Right renal cortex interstitium (tissue), 3 donors: ENCODE measurements at regions not wholly inside any gene's neighbourhood (a gene's known extent, or its start where the extent isn't known, plus 50 kb on each side); places are given as distances from the start of the nearest gene placed in this dataset.
"Not testable (repeated sequence)": the region's sequence is repeated elsewhere in the genome, so short reads cannot be mapped to it uniquely, and the experiment has no call there.

Source experiments
- DNase-seq, 3 donors: peaks; one replicate each; pipeline ENCODE4 v3.0.0-alpha.2; 2013; ENCODE audit warnings: low read depth in 3 of 3, low spot score in 2 of 3

- no peak for DNase-seq
These were observed 72.3 kb upstream of the CD2AP start for GRCh38 chr6:47405273-47405672.

DNA sequence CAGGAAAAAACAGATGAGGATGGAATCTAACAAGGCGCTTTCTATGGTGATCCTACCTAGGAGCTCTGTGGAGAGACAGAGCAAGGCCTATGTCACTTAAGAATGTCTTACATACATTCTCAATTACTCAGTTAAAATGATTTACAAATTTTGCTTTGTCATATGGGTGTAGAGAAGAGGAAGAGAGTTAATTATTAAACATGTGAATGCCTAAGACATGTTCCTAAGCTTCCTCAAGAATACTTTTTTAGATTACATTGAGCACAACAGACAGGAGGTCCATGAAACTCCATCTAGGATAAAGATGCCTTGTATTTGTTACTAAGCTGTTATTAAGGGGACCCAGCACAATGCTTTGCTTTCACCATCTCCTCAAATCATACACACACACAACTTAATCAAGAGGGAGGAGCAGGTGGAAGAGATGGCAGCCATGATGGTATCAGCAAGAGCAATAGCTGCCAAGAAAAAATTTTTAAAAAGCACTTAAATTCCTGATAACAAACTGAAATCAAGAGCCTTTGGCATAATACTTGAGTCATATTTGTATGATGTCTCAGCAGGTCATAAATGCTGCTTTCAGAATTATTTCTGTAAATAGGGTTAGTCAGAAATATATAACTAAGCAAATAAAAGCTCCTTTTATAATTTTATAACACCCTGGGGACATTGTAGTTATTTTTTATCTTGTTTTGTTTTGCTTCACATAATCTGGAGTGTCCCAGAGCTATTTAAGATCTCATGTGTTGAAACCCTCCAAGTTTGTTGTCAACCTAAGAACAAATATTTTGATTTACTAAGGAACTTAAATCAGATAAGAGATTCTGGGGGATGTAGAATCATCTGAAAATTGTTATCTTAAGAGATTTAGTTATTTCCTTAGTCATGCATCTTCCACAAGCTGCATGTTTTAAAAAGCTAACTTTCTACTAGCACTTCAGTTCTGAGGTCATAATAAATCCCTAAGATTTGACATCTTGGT lies 70.0 kb upstream of the CD2AP start:
- peak in 1 of 3 donors; percentile 18 for DNase-seq

GRCh38 chr6:47413752-47414422 lies 63.7 kb upstream of the CD2AP start:
- peak in 2 of 3 donors; percentile 52 to 77 for DNase-seq

DNA sequence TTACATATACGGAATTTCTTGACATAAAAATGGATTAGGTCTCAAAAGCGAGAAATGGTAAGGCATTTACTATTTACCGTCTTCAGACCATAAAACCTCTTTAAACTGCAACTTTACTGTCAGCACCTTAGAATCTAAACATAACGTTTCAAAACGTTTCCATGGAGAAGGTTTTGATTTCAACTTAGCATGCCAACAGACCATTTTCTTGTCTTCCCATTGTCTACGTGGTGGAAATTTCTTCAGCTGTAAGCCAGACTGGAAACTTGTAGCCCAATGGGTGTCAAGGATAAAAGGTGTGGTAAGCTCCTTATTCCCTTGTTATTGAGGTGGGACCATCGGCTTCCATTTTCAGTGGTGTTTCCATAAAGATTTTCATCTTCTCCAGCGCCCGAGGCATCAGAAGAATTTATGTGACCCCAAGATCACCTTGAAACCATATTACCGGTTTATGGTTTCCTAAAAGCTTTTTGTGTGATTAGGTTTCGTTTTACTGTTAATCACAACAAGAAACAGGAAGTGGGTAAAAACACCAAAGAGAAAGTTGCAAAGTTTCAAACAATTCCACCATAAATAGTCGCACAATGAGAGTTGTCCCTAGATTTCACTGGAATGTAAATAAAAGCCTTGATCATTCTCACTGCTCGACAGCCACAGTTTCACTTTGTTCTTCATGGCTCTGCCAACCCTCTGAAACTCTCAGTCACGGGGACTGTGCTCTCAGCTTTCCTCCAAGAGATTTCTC lies 63.0 kb upstream of the CD2AP start:
- peak in 1 of 3 donors; percentile 39 for DNase-seq

GRCh38 chr6:47416396-47417345 lies 60.9 kb upstream of the CD2AP start:
- DNase-seq, result no peak

GRCh38 chr6:47419621-47420020 lies 58.0 kb upstream of the CD2AP start:
- DNase-seq, result no peak

GRCh38 chr6:47420394-47421371 lies 56.9 kb upstream of the CD2AP start:
- no peak for DNase-seq

DNA sequence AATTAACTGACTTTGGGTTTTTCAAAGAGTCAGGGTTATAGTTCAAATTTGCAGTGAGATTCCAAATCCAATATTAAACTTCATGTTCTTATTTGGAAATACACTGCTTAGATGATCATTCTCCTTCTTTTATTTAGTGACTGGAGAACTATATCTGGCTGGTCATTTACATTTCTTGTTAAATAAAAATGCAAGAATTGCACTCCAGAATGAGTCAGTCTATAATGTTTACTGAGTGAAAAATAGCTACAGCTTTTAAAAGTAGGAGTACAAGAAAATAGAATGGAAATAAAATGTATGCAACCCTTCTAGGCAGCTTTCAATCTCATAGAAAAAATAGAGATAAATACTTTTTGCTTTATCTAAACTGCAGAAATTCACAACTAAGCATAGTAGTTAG lies 54.5 kb upstream of the CD2AP start:
- no peak for DNase-seq

DNA sequence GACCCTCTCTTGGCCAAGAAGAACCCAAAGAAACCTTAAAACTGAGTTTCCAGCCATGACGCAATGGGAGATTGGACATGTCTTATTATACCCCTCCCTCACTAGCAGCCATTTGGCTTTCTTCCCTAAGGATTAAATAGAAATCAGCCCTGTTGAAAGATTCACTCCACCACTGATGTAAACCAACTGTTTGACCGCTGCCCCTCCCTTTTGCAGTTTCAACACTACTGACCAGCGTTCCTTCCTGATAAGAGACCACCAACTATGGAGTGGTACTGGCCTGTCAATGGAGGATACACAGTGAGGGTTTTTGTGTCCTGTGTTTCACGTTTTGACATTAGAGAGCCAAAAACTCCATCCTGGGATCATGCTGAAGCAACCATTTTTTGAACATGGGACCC lies 53.2 kb upstream of the CD2AP start:
- no peak for DNase-seq

DNA sequence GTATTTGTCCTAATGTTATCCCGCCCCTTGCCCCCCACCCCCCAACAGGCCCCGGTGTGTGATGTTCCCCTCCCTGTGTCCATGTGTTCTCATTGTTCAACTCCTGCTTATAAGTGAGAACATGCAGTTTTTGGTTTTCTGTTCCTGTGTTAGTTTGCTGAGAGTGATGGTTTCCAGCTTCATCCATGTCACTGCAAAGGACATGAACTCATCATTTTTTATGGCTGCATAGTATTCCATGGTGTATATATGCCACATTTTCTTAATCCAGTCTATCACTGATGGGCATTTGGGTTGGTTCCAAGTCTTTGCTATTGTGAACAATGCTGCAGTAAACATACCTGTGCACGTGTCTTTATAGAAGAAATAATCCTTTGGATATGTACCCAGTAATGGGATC lies 51.9 kb upstream of the CD2AP start:
- not testable (repeated sequence) for DNase-seq

DNA sequence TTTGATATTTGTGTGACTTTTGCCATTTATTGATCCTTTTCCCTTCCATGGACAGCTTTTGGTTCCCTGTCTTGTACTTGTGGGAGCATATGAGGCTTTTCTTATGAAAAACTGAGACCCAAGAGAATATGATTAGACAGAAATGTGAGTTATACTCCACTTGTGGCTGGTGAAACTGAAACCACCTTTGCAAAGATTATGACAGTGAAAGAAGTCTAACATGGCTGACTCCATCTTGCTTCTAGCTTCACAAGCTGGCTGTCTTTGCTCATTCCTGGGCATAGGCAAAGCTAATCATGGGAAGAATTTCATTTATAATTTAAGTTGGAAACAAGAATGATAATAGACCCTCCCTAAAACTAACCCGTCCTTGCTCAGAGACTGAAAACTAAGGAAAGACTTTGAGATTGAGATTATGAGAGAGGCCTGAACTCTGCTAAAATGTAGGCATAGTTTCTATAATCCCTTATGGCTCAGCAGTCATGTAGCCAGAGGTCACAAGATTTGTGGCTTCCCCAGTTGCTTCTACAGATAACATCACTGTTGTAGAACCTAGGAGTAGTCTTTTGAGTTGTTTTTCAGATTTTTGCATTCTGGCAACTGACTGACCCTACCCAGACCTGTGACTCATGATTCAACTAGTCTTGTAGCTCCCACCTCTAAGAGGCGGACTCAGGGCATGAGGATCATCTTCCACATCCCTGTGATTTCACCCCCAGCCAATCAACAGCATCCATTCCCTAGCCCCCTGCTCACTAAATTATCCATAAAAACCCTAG lies 50.9 kb upstream of the CD2AP start:
- no peak for DNase-seq

DNA sequence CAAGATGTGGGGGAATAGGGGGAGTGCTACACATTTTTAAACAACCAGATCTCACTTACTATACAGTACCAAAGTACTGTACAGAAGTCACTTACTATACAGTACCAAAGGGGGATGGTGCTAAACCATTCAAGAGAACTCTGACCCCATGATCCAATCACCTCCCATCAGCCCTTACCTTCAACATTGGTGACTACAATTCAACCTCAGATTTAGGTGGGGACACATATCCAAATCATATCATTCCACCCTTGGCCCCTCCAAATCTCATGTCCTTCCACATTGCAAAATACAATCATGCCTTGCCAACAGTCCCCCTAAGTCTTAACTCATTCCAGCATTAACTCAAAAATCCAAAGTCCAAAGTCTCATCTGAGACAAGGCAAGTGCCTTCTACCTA lies 49.9 kb upstream of the CD2AP start:
- no peak for DNase-seq
